WERI-Rb-1 (cell line): ENCODE measurements at regions not wholly inside any gene's neighbourhood (a gene's known extent, or its start where the extent isn't known, plus 50 kb on each side); places are given as distances from the start of the nearest gene placed in this dataset.

ENCODE experiments used
- DNase-seq: peaks from one replicate; pipeline ENCODE4 v3.0.0-alpha.2; 2020
- H3K27ac ChIP-seq: fragments of 250-450 bp; sonication (Bioruptor Pico); 2 replicates; pipeline ENCODE4 v1.5.1; 2020; ENCODE audit warnings: mild to moderate bottlenecking, moderate library complexity
- H3K27me3 ChIP-seq: fragments of 250-450 bp; sonication (Bioruptor Pico); 2 replicates; pipeline ENCODE4 v1.5.1; 2021; ENCODE audit warnings: mild to moderate bottlenecking, low read depth, moderate library complexity; ENCODE audit not compliant: insufficient read depth, severe bottlenecking
- H3K36me3 ChIP-seq: fragments of 250-450 bp; sonication (Bioruptor Pico); 2 replicates; pipeline ENCODE4 v1.5.1; 2020; ENCODE audit warnings: mild to moderate bottlenecking, moderate library complexity
- H3K4me3 ChIP-seq: 2 replicates; pipeline ENCODE4 v1.5.1; 2011; ENCODE audit warnings: low read depth, mild to moderate bottlenecking, control low read depth, low read length
- H3K9me3 ChIP-seq: fragments of 250-450 bp; sonication (Bioruptor Pico); 2 replicates; pipeline ENCODE4 v1.5.1; 2021; ENCODE audit warnings: mild to moderate bottlenecking, moderate library complexity; ENCODE audit not compliant: severe bottlenecking
- CTCF ChIP-seq: IDR thresholded peaks from 2 replicates; pipeline ENCODE4 v1.5.1; 2011; ENCODE audit warnings: low read depth, mild to moderate bottlenecking, control low read depth, inconsistent platforms, low read length

- Histone ChIP-seq H3K36me3 (no peaks in the 10 kb centered on the region), H3K27ac (no peak overlapping the region), H3K27me3 (no peaks in the 10 kb centered on the region), H3K9me3 (no peaks in the 10 kb centered on the region), H3K4me3 (no peak overlapping the region)
- DNase-seq = no peak
- no peak for TF ChIP-seq CTCF
These were observed 405.7 kb downstream of the KCNRG start for GRCh38 chr13:50420718-50421472.

GRCh38 chr13:50421473-50422130 lies 406.4 kb downstream of the KCNRG start:
- H3K27ac ChIP-seq = no peak overlapping the region
- no peaks in the 10 kb centered on the region for H3K27me3 ChIP-seq
- H3K9me3 ChIP-seq = no peaks in the 10 kb centered on the region
- DNase-seq = no peak
- no peaks in the 10 kb centered on the region for H3K36me3 ChIP-seq
- no peak for TF ChIP-seq CTCF
- no peak overlapping the region for H3K4me3 ChIP-seq

- TF ChIP-seq CTCF = no peak
- H3K36me3 ChIP-seq = no peaks in the 10 kb centered on the region
- H3K4me3 ChIP-seq = no peak overlapping the region
- DNase-seq = no peak
- no peaks in the 10 kb centered on the region for H3K27me3 ChIP-seq
- H3K9me3 ChIP-seq = no peaks in the 10 kb centered on the region
- no peak overlapping the region for H3K27ac ChIP-seq
These were observed 407.2 kb downstream of the KCNRG start for GRCh38 chr13:50422181-50423148.

GRCh38 chr13:50424993-50425392 lies 409.7 kb downstream of the KCNRG start:
- no peaks in the 10 kb centered on the region for H3K36me3 ChIP-seq
- no peak overlapping the region for H3K27ac ChIP-seq
- no peaks in the 10 kb centered on the region for H3K27me3 ChIP-seq
- H3K9me3 ChIP-seq = no peaks in the 10 kb centered on the region
- DNase-seq = no peak
- H3K4me3 ChIP-seq = no peak overlapping the region
- no peak for TF ChIP-seq CTCF

GRCh38 chr13:50425772-50426171 lies 410.5 kb downstream of the KCNRG start:
- H3K9me3 ChIP-seq = no peaks in the 10 kb centered on the region
- H3K36me3 ChIP-seq = no peaks in the 10 kb centered on the region
- H3K27me3 ChIP-seq = no peaks in the 10 kb centered on the region
- H3K27ac ChIP-seq = no peak overlapping the region
- no peak overlapping the region for H3K4me3 ChIP-seq
- DNase-seq = no peak
- no peak for TF ChIP-seq CTCF
